ENCODE measurements at regions not wholly inside any gene's neighbourhood (a gene's known extent, or its start where the extent isn't known, plus 50 kb on each side); places are given as distances from the start of the nearest gene placed in this dataset.

DNA sequence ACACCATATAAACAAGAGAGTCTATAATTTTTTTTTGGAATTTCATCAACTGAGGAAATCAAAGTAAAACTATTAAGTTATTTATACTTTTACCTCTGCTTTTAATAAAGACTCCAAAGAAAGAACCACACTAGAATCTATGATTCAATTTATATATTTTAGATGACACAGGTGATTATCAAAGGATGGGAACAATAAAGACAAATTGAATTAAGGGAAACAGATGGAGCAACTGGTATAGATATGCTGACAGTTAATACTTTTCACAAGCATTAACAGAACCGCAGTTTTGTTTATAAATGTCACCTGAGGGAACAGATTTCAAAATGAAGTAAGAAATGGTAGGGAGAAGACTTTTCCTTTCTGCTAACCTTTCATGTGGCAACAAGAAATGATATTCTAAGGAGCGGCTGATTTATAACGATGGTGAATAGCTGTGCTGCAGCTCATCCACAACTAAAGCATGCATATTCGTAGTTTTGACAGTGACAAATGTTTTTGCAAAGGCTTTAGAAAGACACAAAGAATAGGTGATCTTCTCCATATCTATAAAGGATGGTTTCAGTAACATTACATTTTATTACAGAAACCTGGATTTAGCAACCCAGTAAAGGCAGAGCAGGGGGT is 1502.9 kb upstream of the RAG2 start:
- Mint-ChIP-seq H3K27ac (ENCODE audit: unreplicated experiment) (no peak overlapping the region), H3K9me3 (ENCODE audit: unreplicated experiment) (no peaks in the 10 kb centered on the region)
- no peak for DNase-seq (ENCODE audit: extremely low spot score, unreplicated experiment)

GRCh38 chr11:38095268-38095667 is 1497.2 kb upstream of the RAG2 start:
- H3K27ac Mint-ChIP-seq (ENCODE audit: unreplicated experiment), result no peak overlapping the region
- no peaks in the 10 kb centered on the region for H3K36me3 Mint-ChIP-seq (ENCODE audit: unreplicated experiment)
- peaks cover 15% of the 10 kb centered on the region for H3K9me3 Mint-ChIP-seq (ENCODE audit: unreplicated experiment)
- H3K4me3 Mint-ChIP-seq (ENCODE audit: unreplicated experiment), result no peak overlapping the region
- H3K4me1 Mint-ChIP-seq (ENCODE audit: unreplicated experiment), result peaks cover 9% of the 10 kb centered on the region
- no peak for TF ChIP-seq CTCF (IDR thresholded peaks at IDR 0.05)
- H3K27me3 Mint-ChIP-seq (ENCODE audit: unreplicated experiment), result no peaks in the 10 kb centered on the region
- DNase-seq (ENCODE audit: extremely low spot score, unreplicated experiment), result no peak

More for the DNA sequence above, 1502.9 kb upstream of the RAG2 start:
- H3K4me3 Mint-ChIP-seq (ENCODE audit: unreplicated experiment), result no peak overlapping the region
- H3K36me3 Mint-ChIP-seq (ENCODE audit: unreplicated experiment), result no peaks in the 10 kb centered on the region
- no peaks in the 10 kb centered on the region for H3K27me3 Mint-ChIP-seq (ENCODE audit: unreplicated experiment)
- H3K4me1 Mint-ChIP-seq (ENCODE audit: unreplicated experiment), result no peaks in the 10 kb centered on the region
- TF ChIP-seq CTCF (IDR thresholded peaks at IDR 0.05), result no peak

- no peak overlapping the region for H3K27ac Mint-ChIP-seq (ENCODE audit: unreplicated experiment)
- no peaks in the 10 kb centered on the region for H3K27me3 Mint-ChIP-seq (ENCODE audit: unreplicated experiment)
- H3K36me3 Mint-ChIP-seq (ENCODE audit: unreplicated experiment), result no peaks in the 10 kb centered on the region
- peaks cover 23% of the 10 kb centered on the region for H3K9me3 Mint-ChIP-seq (ENCODE audit: unreplicated experiment)
- no peak overlapping the region for H3K4me3 Mint-ChIP-seq (ENCODE audit: unreplicated experiment)
- no peak for DNase-seq (ENCODE audit: extremely low spot score, unreplicated experiment)
- peaks cover 8% of the 10 kb centered on the region for H3K4me1 Mint-ChIP-seq (ENCODE audit: unreplicated experiment)
- no peak for TF ChIP-seq CTCF (IDR thresholded peaks at IDR 0.05)
These were observed 1491.7 kb upstream of the RAG2 start for GRCh38 chr11:38089726-38090125.

- peaks cover 2% of the 10 kb centered on the region for H3K4me1 Mint-ChIP-seq (ENCODE audit: unreplicated experiment)
- H3K9me3 Mint-ChIP-seq (ENCODE audit: unreplicated experiment), result no peaks in the 10 kb centered on the region
- H3K36me3 Mint-ChIP-seq (ENCODE audit: unreplicated experiment), result no peaks in the 10 kb centered on the region
- DNase-seq (ENCODE audit: extremely low spot score, unreplicated experiment), result no peak
- no peak overlapping the region for H3K27ac Mint-ChIP-seq (ENCODE audit: unreplicated experiment)
- no peaks in the 10 kb centered on the region for H3K27me3 Mint-ChIP-seq (ENCODE audit: unreplicated experiment)
- TF ChIP-seq CTCF (IDR thresholded peaks at IDR 0.05), result no peak
- no peak overlapping the region for H3K4me3 Mint-ChIP-seq (ENCODE audit: unreplicated experiment)
These were observed 1462.9 kb upstream of the RAG2 start for GRCh38 chr11:38060920-38061319.

DNA sequence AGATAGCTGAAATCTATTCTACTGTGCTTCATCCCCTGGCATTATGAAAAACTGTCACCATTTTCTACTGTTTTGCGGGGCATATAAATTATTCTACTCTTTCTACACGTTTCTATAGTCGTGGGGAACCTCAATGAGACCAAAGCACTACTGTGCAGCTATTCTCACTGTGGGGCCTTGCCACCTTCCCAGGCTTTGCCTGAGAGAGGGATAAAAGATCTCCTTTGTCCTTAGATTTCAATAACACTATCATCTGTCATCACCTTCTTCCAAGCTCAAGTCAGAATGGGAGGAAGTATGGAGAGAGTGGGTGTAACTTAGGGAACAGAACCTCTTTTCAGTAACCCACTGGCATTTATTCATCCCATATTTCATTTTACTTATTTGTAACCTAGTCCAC is 1462.1 kb upstream of the RAG2 start:
- Mint-ChIP-seq H3K4me3 (ENCODE audit: unreplicated experiment) (no peak overlapping the region), H3K27me3 (ENCODE audit: unreplicated experiment) (no peaks in the 10 kb centered on the region), H3K4me1 (ENCODE audit: unreplicated experiment) (peaks cover 2% of the 10 kb centered on the region), H3K9me3 (ENCODE audit: unreplicated experiment) (no peaks in the 10 kb centered on the region), H3K36me3 (ENCODE audit: unreplicated experiment) (no peaks in the 10 kb centered on the region), H3K27ac (ENCODE audit: unreplicated experiment) (no peak overlapping the region)
- DNase-seq (ENCODE audit: extremely low spot score, unreplicated experiment), result no peak
- TF ChIP-seq CTCF (IDR thresholded peaks at IDR 0.05), result no peak

Measured in osteocyte (in vitro differentiated cells).